Transverse colon (tissue), 4 donors: ENCODE measurements at regions not wholly inside any gene's neighbourhood (a gene's known extent, or its start where the extent isn't known, plus 50 kb on each side); places are given as distances from the start of the nearest gene placed in this dataset.
A peak's percentile ranks its signal among the peaks of the same experiment; 100 is the strongest.

Experiments used
- DNase-seq: peaks from one replicate; pipeline ENCODE4 v3.0.0-alpha.2; 2019
- H3K27ac ChIP-seq, 4 donors: fragments of 200-600 bp; sonication (generic); 2 replicates each; pipeline ENCODE4 v1.5.1; 2016 to 2018; ENCODE audit warnings: inconsistent platforms in 4 of 4
- H3K27me3 ChIP-seq: fragments of 200-600 bp; sonication (generic); 2 replicates; pipeline ENCODE4 v1.5.1; 2017; ENCODE audit warnings: inconsistent platforms
- H3K36me3 ChIP-seq, 4 donors: fragments of 200-600 bp; sonication (generic); 2 replicates each; pipeline ENCODE4 v1.5.1; 2017 to 2019; ENCODE audit warnings: inconsistent platforms in 4 of 4
- H3K4me1 ChIP-seq, 4 donors: fragments of 200-600 bp; sonication (generic); 2 replicates each; pipeline ENCODE4 v1.5.1; 2017 to 2020; ENCODE audit warnings: inconsistent platforms in 4 of 4
- H3K4me3 ChIP-seq, 4 donors: fragments of 200-600 bp; sonication (generic); 1 replicate in 1 of 4; 2 replicates in 3 of 4; pipeline versions ENCODE4 v1.5.1 to v1.6.1; 2017 to 2019; ENCODE audit warnings: inconsistent platforms in 4 of 4
- H3K9me3 ChIP-seq, 2 donors: fragments of 200-600 bp; sonication (generic); 2 replicates each; pipeline ENCODE4 v1.5.1; 2017 to 2019; ENCODE audit warnings: inconsistent platforms in 2 of 2
- EP300 ChIP-seq: sonication (generic); formaldehyde crosslinking; IDR thresholded peaks from one replicate; pipeline ENCODE4 v1.6.1; 2017; ENCODE audit warnings: antibody characterized with exemption, low read depth
- POLR2A ChIP-seq: fragments of 450-650 bp; IDR thresholded peaks from one replicate; pipeline ENCODE4 v1.6.1; 2016; ENCODE audit warnings: antibody characterized with exemption, mild to moderate bottlenecking, moderate library complexity
- WGBS, 2 donors: methylation state at CpG; one replicate each; pipeline ENCODE4 v1.1.5; 2018; ENCODE audit warnings: low coverage in 1 of 2; 5-methylcytosine and 5-hydroxymethylcytosine counted together
- in situ Hi-C, 4 donors: fragments of 200-750 bp; cut with MboI; loops; one replicate each; pipeline versions ENCODE4 v1.15.0 to v1.15.1; 2017; ENCODE audit warnings: low sequenced_read_pairs in 3 of 4, low pct_ligation_motif_present in 1 of 4, low pct_unique_long_range_greater_than_20kb in 1 of 4
- intact Hi-C: fragments of 100-400 bp; cut with DNase I; formaldehyde crosslinking; loops from one replicate; pipeline ENCODE4 v1.15.1; 2023; ENCODE audit warnings: low total_unique reads
- small RNA-seq, 4 donors: library from RNA; depleted of rRNA; stranded (forward); fragments of <200 nt; gene quantifications; one replicate each; pipeline ENCODE3, GENCODE V24; 2016
- TF ChIP-seq, protein P1 (sequence below), 5 experiments: fragments of 200-600 bp in 3 of 5; fragments of 450-650 bp in 2 of 5; sonication (generic) in 3 of 5; IDR thresholded peaks; 1 replicate in 2 of 5; 2 replicates in 3 of 5; pipeline ENCODE4 v1.5.1; 2016 to 2017; ENCODE audit warnings: antibody characterized with exemption in 5 of 5, inconsistent platforms in 3 of 5, mild to moderate bottlenecking in 2 of 5, moderate library complexity in 1 of 5

DNA sequence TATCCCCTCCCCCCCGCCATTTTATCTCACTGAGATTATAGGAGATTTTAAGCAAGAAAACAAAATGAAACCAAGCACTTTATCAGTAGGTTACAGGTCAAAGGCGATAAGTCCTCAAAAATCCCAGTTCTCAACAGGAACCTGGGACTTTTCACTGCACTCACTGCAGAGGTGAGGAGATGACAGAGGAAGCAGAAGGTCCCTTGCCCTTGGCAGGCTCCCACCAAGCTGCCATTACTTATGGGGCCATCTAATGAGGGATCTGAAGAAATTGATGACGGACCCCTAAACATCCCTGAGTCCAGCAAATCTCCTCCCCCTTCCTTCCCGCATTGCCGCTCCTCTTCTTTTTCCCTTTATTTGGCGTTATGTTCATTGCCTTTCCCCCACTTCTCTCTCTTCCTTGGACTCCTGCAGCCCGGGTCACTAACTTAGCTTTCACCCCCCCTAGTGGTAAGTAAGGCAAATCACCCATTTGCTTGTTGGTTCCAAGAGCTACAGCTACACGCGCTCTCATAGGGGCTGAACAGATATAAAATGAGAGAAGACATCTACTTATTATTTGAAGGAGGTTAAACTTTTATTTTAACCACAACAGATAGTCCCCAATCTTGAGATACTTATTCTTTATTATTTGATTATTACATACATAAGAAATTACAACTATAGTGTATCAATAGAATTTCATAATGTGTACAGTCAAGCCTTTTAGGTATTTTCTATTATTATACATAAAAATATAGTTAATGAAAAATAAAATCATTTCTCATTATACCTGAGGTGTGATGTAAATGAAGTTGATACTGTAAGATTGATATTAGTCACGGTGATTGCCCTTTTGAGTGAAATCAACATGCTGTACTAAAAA lies 52.0 kb upstream of the ARGLU1 start:
- WGBS, 2 donors: 27 to 34% methylated on average over 6 to 10 of the region's 10 CpGs
- no peak for TF ChIP-seq EP300
- TF ChIP-seq, protein P1, sequence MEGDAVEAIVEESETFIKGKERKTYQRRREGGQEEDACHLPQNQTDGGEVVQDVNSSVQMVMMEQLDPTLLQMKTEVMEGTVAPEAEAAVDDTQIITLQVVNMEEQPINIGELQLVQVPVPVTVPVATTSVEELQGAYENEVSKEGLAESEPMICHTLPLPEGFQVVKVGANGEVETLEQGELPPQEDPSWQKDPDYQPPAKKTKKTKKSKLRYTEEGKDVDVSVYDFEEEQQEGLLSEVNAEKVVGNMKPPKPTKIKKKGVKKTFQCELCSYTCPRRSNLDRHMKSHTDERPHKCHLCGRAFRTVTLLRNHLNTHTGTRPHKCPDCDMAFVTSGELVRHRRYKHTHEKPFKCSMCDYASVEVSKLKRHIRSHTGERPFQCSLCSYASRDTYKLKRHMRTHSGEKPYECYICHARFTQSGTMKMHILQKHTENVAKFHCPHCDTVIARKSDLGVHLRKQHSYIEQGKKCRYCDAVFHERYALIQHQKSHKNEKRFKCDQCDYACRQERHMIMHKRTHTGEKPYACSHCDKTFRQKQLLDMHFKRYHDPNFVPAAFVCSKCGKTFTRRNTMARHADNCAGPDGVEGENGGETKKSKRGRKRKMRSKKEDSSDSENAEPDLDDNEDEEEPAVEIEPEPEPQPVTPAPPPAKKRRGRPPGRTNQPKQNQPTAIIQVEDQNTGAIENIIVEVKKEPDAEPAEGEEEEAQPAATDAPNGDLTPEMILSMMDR (IDR thresholded peaks at IDR 0.05): peak; percentile 69 to 78 (median 76)
- TF ChIP-seq POLR2A: no peak
- in situ Hi-C loops: no loop called here
- peak; percentile 26 for DNase-seq
- Histone ChIP-seq H3K36me3 (no peaks in the 10 kb centered on the region), H3K27me3 (no peaks in the 10 kb centered on the region), H3K9me3 (no peaks in the 10 kb centered on the region), H3K4me1 (peaks cover 0 to 5% (median 2%) of the 10 kb centered on the region in 4 donors), H3K4me3 (no peak overlapping the region), H3K27ac (no peak overlapping the region)
- intact Hi-C loops: no loop called here

Small RNA genes in the stretch of these regions (small RNA-seq; reads per million reads assigned to genes)
- 0 reads per million in 4 donors for gene MIR1267
- 0.12 to 0.98 (median 0.54) reads per million in 4 donors for gene SNORD31B
